Spleen (tissue), 3 donors: ENCODE measurements at regions not wholly inside any gene's neighbourhood (a gene's known extent, or its start where the extent isn't known, plus 50 kb on each side); places are given as distances from the start of the nearest gene placed in this dataset.

Experiments used
- POLR2A ChIP-seq, 3 donors: fragments of 450-650 bp; IDR thresholded peaks; one replicate each; pipeline ENCODE4 v1.5.1; 2017; ENCODE audit warnings: antibody characterized with exemption in 3 of 3, mild to moderate bottlenecking in 1 of 3
- POLR2AphosphoS5 ChIP-seq, 3 donors: sonication (generic); formaldehyde crosslinking; IDR thresholded peaks; one replicate each; pipeline ENCODE4 v1.5.1; 2017; ENCODE audit warnings: antibody characterized with exemption in 3 of 3

- TF ChIP-seq POLR2AphosphoS5 (IDR thresholded peaks at IDR 0.05) (no peak), POLR2A (IDR thresholded peaks at IDR 0.05) (no peak)
Measured at GRCh38 chr18:8910186-8910822, 192.2 kb upstream of the NDUFV2 start.
